ENCODE measurements at regions not wholly inside any gene's neighbourhood (a gene's known extent, or its start where the extent isn't known, plus 50 kb on each side); places are given as distances from the start of the nearest gene placed in this dataset.

- peaks cover 4% of the 10 kb centered on the region for H3K27me3 Mint-ChIP-seq
- no peak overlapping the region for H3K27ac Mint-ChIP-seq
- H3K9me3 Mint-ChIP-seq, result no peaks in the 10 kb centered on the region
- no peaks in the 10 kb centered on the region for H3K36me3 Mint-ChIP-seq (ENCODE audit: low read depth)
- no peaks in the 10 kb centered on the region for H3K4me1 Mint-ChIP-seq (ENCODE audit: low read depth)
- H3K4me3 Mint-ChIP-seq, result no peak overlapping the region
These were observed 143.3 kb upstream of the ADAMTSL1 start for GRCh38 chr9:18330401-18331309.

GRCh38 chr9:18331310-18331684 lies 142.7 kb upstream of the ADAMTSL1 start:
- Mint-ChIP-seq H3K9me3 (no peaks in the 10 kb centered on the region), H3K4me1 (ENCODE audit: low read depth) (no peaks in the 10 kb centered on the region), H3K27ac (no peak overlapping the region), H3K36me3 (ENCODE audit: low read depth) (no peaks in the 10 kb centered on the region), H3K4me3 (no peak overlapping the region), H3K27me3 (peaks cover 4% of the 10 kb centered on the region)

GRCh38 chr9:18331808-18332209 lies 142.1 kb upstream of the ADAMTSL1 start:
- H3K27me3 Mint-ChIP-seq, result peaks cover 4% of the 10 kb centered on the region
- H3K4me1 Mint-ChIP-seq (ENCODE audit: low read depth), result no peaks in the 10 kb centered on the region
- H3K36me3 Mint-ChIP-seq (ENCODE audit: low read depth), result no peaks in the 10 kb centered on the region
- H3K9me3 Mint-ChIP-seq, result no peaks in the 10 kb centered on the region
- no peak overlapping the region for H3K27ac Mint-ChIP-seq
- no peak overlapping the region for H3K4me3 Mint-ChIP-seq

GRCh38 chr9:18333157-18333556 lies 140.8 kb upstream of the ADAMTSL1 start:
- Mint-ChIP-seq H3K36me3 (ENCODE audit: low read depth) (no peaks in the 10 kb centered on the region), H3K4me3 (no peak overlapping the region), H3K9me3 (no peaks in the 10 kb centered on the region), H3K4me1 (ENCODE audit: low read depth) (no peaks in the 10 kb centered on the region), H3K27me3 (peaks cover 4% of the 10 kb centered on the region), H3K27ac (no peak overlapping the region)

GRCh38 chr9:18335825-18336224 lies 138.1 kb upstream of the ADAMTSL1 start:
- Mint-ChIP-seq H3K4me3 (no peak overlapping the region), H3K9me3 (peaks cover 7% of the 10 kb centered on the region), H3K27me3 (no peaks in the 10 kb centered on the region)

GRCh38 chr9:18338042-18338441 lies 135.9 kb upstream of the ADAMTSL1 start:
- Mint-ChIP-seq H3K4me1 (ENCODE audit: low read depth) (no peaks in the 10 kb centered on the region), H3K9me3 (peaks cover 13% of the 10 kb centered on the region), H3K4me3 (no peak overlapping the region), H3K27ac (no peak overlapping the region), H3K36me3 (ENCODE audit: low read depth) (no peaks in the 10 kb centered on the region), H3K27me3 (no peaks in the 10 kb centered on the region)

More at GRCh38 chr9:18335825-18336224, 138.1 kb upstream of the ADAMTSL1 start:
- no peaks in the 10 kb centered on the region for H3K36me3 Mint-ChIP-seq (ENCODE audit: low read depth)
- no peaks in the 10 kb centered on the region for H3K4me1 Mint-ChIP-seq (ENCODE audit: low read depth)
- no peak overlapping the region for H3K27ac Mint-ChIP-seq

GRCh38 chr9:18343784-18344183 lies 130.2 kb upstream of the ADAMTSL1 start:
- Mint-ChIP-seq H3K27me3 (no peaks in the 10 kb centered on the region), H3K36me3 (ENCODE audit: low read depth) (no peaks in the 10 kb centered on the region), H3K4me3 (no peak overlapping the region), H3K27ac (no peak overlapping the region), H3K9me3 (peaks cover 13% of the 10 kb centered on the region), H3K4me1 (ENCODE audit: low read depth) (no peaks in the 10 kb centered on the region)

GRCh38 chr9:18346745-18347144 lies 127.2 kb upstream of the ADAMTSL1 start:
- no peak overlapping the region for H3K27ac Mint-ChIP-seq
- H3K27me3 Mint-ChIP-seq, result no peaks in the 10 kb centered on the region
- H3K4me1 Mint-ChIP-seq (ENCODE audit: low read depth), result no peaks in the 10 kb centered on the region
- H3K36me3 Mint-ChIP-seq (ENCODE audit: low read depth), result no peaks in the 10 kb centered on the region
- no peaks in the 10 kb centered on the region for H3K9me3 Mint-ChIP-seq
- no peak overlapping the region for H3K4me3 Mint-ChIP-seq

GRCh38 chr9:18347386-18348082 lies 126.4 kb upstream of the ADAMTSL1 start:
- Mint-ChIP-seq H3K4me3 (no peak overlapping the region), H3K36me3 (ENCODE audit: low read depth) (no peaks in the 10 kb centered on the region), H3K4me1 (ENCODE audit: low read depth) (no peaks in the 10 kb centered on the region), H3K27me3 (no peaks in the 10 kb centered on the region), H3K9me3 (no peaks in the 10 kb centered on the region), H3K27ac (no peak overlapping the region)

GRCh38 chr9:18348083-18348475 lies 125.9 kb upstream of the ADAMTSL1 start:
- Mint-ChIP-seq H3K9me3 (no peaks in the 10 kb centered on the region), H3K27me3 (no peaks in the 10 kb centered on the region), H3K36me3 (ENCODE audit: low read depth) (no peaks in the 10 kb centered on the region), H3K27ac (no peak overlapping the region), H3K4me3 (no peak overlapping the region), H3K4me1 (ENCODE audit: low read depth) (no peaks in the 10 kb centered on the region)

GRCh38 chr9:18349530-18349929 lies 124.4 kb upstream of the ADAMTSL1 start:
- Mint-ChIP-seq H3K27ac (no peak overlapping the region), H3K9me3 (no peaks in the 10 kb centered on the region), H3K4me1 (ENCODE audit: low read depth) (no peaks in the 10 kb centered on the region), H3K36me3 (ENCODE audit: low read depth) (no peaks in the 10 kb centered on the region), H3K4me3 (no peak overlapping the region), H3K27me3 (no peaks in the 10 kb centered on the region)

GRCh38 chr9:18350036-18350435 lies 123.9 kb upstream of the ADAMTSL1 start:
- Mint-ChIP-seq H3K4me3 (no peak overlapping the region), H3K36me3 (ENCODE audit: low read depth) (no peaks in the 10 kb centered on the region), H3K27ac (no peak overlapping the region), H3K9me3 (no peaks in the 10 kb centered on the region), H3K4me1 (ENCODE audit: low read depth) (no peaks in the 10 kb centered on the region), H3K27me3 (no peaks in the 10 kb centered on the region)

GRCh38 chr9:18350995-18351595 lies 122.9 kb upstream of the ADAMTSL1 start:
- no peaks in the 10 kb centered on the region for H3K36me3 Mint-ChIP-seq (ENCODE audit: low read depth)
- H3K4me1 Mint-ChIP-seq (ENCODE audit: low read depth), result no peaks in the 10 kb centered on the region
- H3K9me3 Mint-ChIP-seq, result no peaks in the 10 kb centered on the region
- H3K4me3 Mint-ChIP-seq, result no peak overlapping the region
- no peak overlapping the region for H3K27ac Mint-ChIP-seq
- H3K27me3 Mint-ChIP-seq, result no peaks in the 10 kb centered on the region

- no peaks in the 10 kb centered on the region for H3K4me1 Mint-ChIP-seq (ENCODE audit: low read depth)
- H3K36me3 Mint-ChIP-seq (ENCODE audit: low read depth), result no peaks in the 10 kb centered on the region
- no peak overlapping the region for H3K4me3 Mint-ChIP-seq
- H3K9me3 Mint-ChIP-seq, result no peaks in the 10 kb centered on the region
- H3K27me3 Mint-ChIP-seq, result no peaks in the 10 kb centered on the region
- H3K27ac Mint-ChIP-seq, result no peak overlapping the region
These were observed 121.2 kb upstream of the ADAMTSL1 start for GRCh38 chr9:18352711-18353110.

GRCh38 chr9:18353473-18353872 lies 120.5 kb upstream of the ADAMTSL1 start:
- no peaks in the 10 kb centered on the region for H3K36me3 Mint-ChIP-seq (ENCODE audit: low read depth)
- H3K4me1 Mint-ChIP-seq (ENCODE audit: low read depth), result no peaks in the 10 kb centered on the region
- H3K27me3 Mint-ChIP-seq, result no peaks in the 10 kb centered on the region
- no peak overlapping the region for H3K27ac Mint-ChIP-seq
- no peaks in the 10 kb centered on the region for H3K9me3 Mint-ChIP-seq
- H3K4me3 Mint-ChIP-seq, result no peak overlapping the region

Measured in stimulated activated naive CD8-positive, alpha-beta T cell treated with anti-CD3 and anti-CD28 coated beads, Interleukin-15, Interleukin-2, amounts not matched to agents 100 ng/mL and 50 ng/mL, for 24 hours (primary cell).